Calu3 (cell line): ENCODE measurements at regions not wholly inside any gene's neighbourhood (a gene's known extent, or its start where the extent isn't known, plus 50 kb on each side); places are given as distances from the start of the nearest gene placed in this dataset.

Source experiments
- BruUV-seq: library from RNA; stranded (reverse); fragments of 400-500 nt; replicated peaks from 2 replicates; lab custom pipeline; 2021; lab: Mats Ljungman, UMichigan
- CTCF ChIA-PET: fragments of 300-600 bp; sonication (Branson Sonifier 250); formaldehyde crosslinking; loops from one replicate; lab custom pipeline; 2022; ENCODE audit warnings: antibody characterized with exemption; lab: Charles Lee
- DNase-seq: peaks from one replicate; pipeline ENCODE4 v3.0.0; 2022
- H3K27ac Mint-ChIP-seq: one replicate; pipeline ENCODE4 v1.8.0; 2022; ENCODE audit warnings: mixed read lengths; ENCODE audit not compliant: unreplicated experiment
- H3K27me3 Mint-ChIP-seq: one replicate; pipeline ENCODE4 v1.8.0; 2022; ENCODE audit warnings: mixed read lengths; ENCODE audit not compliant: unreplicated experiment
- H3K36me3 Mint-ChIP-seq: one replicate; pipeline ENCODE4 v1.8.0; 2022; ENCODE audit warnings: mild to moderate bottlenecking, moderate library complexity, mixed read lengths; ENCODE audit not compliant: insufficient read depth, unreplicated experiment
- H3K4me1 Mint-ChIP-seq: one replicate; pipeline ENCODE4 v1.8.0; 2022; ENCODE audit warnings: mild to moderate bottlenecking, low read depth, mixed read lengths; ENCODE audit not compliant: unreplicated experiment
- H3K4me3 Mint-ChIP-seq: one replicate; pipeline ENCODE4 v1.8.0; 2022; ENCODE audit warnings: mild to moderate bottlenecking, low read depth, moderate library complexity, mixed read lengths; ENCODE audit not compliant: unreplicated experiment
- H3K9me3 Mint-ChIP-seq: one replicate; pipeline ENCODE4 v1.8.0; 2022; ENCODE audit warnings: low read depth, mixed read lengths; ENCODE audit not compliant: unreplicated experiment
- CTCF ChIP-seq: fragments of 200-600 bp; IDR thresholded peaks from one replicate; pipeline ENCODE4 v1.8.0; 2022; ENCODE audit warnings: antibody characterized with exemption; ENCODE audit not compliant: unreplicated experiment
- intact Hi-C: fragments of 100-400 bp; cut with micrococcal nuclease; formaldehyde crosslinking; loops from one replicate; pipeline ENCODE4 v1.10.0; 2022; ENCODE audit not compliant: unreplicated experiment

DNA sequence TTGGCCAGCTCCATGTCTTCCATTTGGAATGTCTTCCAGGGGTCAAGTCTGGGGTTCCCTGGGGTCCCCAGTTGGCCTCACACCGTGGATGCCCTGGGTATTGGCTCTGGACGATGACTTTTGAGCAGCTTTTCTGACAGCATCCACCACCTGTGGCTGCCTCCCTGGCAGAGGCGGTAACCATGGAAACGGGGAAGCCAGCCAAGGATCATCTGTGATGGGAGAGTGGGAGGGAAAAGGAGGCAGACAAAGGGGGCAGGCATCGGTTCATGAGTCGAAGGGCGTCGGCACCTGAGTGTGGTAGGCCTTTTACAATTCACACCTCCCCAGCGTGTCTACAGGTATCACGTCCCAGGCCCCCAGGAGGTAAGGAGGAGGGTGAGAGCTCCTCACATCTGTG, 152.2 kb downstream of the ASMT start:
- no peaks in the 10 kb centered on the region for H3K27me3 Mint-ChIP-seq
- no peak for DNase-seq
- H3K27ac Mint-ChIP-seq, result no peak overlapping the region
- BruUV-seq, result no TSS peak
- H3K4me3 Mint-ChIP-seq, result no peak overlapping the region
- CTCF ChIA-PET, result no interaction called here
- H3K9me3 Mint-ChIP-seq, result peaks cover 5% of the 10 kb centered on the region
- intact Hi-C loops, result no loop called here
- TF ChIP-seq CTCF, result no peak
- H3K36me3 Mint-ChIP-seq, result no peaks in the 10 kb centered on the region
- H3K4me1 Mint-ChIP-seq, result no peaks in the 10 kb centered on the region

DNA sequence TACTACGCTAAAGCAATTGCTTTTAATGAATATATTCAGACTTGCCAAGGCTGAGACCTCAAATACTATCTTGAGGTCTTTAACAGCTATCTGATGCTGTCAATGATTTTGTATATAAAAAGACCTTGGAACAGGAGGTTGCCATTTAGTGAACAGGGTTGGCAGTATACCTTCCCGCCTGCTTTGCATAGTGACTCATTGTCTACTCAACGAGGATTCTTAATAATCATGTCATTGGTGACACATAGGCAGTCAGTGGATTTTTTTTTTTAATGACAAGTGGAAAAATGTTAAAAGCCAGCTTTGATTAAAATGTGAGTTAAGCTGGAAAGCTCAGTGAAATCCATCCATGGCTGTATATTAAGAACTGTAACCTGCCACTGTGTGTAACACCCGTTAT, 164.0 kb downstream of the ASMT start:
- no TSS peak for BruUV-seq
- intact Hi-C loops, result no loop called here
- no peaks in the 10 kb centered on the region for H3K4me1 Mint-ChIP-seq
- peaks cover 9% of the 10 kb centered on the region for H3K9me3 Mint-ChIP-seq
- no peaks in the 10 kb centered on the region for H3K27me3 Mint-ChIP-seq
- H3K4me3 Mint-ChIP-seq, result no peak overlapping the region
- TF ChIP-seq CTCF, result no peak
- no peaks in the 10 kb centered on the region for H3K36me3 Mint-ChIP-seq
- no peak overlapping the region for H3K27ac Mint-ChIP-seq
- DNase-seq, result no peak
- CTCF ChIA-PET, result no interaction called here

DNA sequence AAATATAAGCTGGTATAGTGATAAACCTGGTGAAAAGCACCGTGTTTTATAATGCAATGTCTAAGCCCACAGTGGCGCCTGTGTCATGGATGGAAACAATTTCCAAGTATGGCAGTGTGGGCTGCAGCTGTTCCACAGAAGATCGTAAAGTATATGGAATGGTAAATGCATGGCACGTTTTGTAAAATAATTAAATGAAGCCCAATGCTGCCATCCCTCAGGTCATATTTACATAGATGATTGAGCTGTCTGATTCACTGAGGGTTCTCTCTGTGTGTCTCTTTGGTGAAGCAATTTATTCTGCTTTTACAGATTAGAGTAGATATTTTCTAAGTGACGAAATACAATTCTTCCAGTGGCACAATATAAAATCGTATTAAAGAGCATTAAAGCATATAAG, 164.8 kb downstream of the ASMT start:
- no peak overlapping the region for H3K4me3 Mint-ChIP-seq
- peaks cover 9% of the 10 kb centered on the region for H3K9me3 Mint-ChIP-seq
- no peak for DNase-seq
- no peaks in the 10 kb centered on the region for H3K27me3 Mint-ChIP-seq
- TF ChIP-seq CTCF, result no peak
- CTCF ChIA-PET, result no interaction called here
- intact Hi-C loops, result no loop called here
- H3K4me1 Mint-ChIP-seq, result no peaks in the 10 kb centered on the region
- BruUV-seq, result no TSS peak
- H3K27ac Mint-ChIP-seq, result no peak overlapping the region
- H3K36me3 Mint-ChIP-seq, result no peaks in the 10 kb centered on the region

GRCh38 chrX:1781766-1782165, 166.9 kb downstream of the ASMT start:
- Mint-ChIP-seq H3K27ac (no peak overlapping the region), H3K4me1 (no peaks in the 10 kb centered on the region), H3K9me3 (peaks cover 8% of the 10 kb centered on the region), H3K27me3 (no peaks in the 10 kb centered on the region), H3K36me3 (no peaks in the 10 kb centered on the region), H3K4me3 (no peak overlapping the region)
- no peak for DNase-seq
- CTCF ChIA-PET, result no interaction called here
- intact Hi-C loops, result no loop called here
- BruUV-seq, result no TSS peak
- TF ChIP-seq CTCF, result no peak
